SIG-M5 (cell line): ENCODE measurements at regions not wholly inside any gene's neighbourhood (a gene's known extent, or its start where the extent isn't known, plus 50 kb on each side); places are given as distances from the start of the nearest gene placed in this dataset.

Source experiments
- DNase-seq: peaks from one replicate; lab custom pipeline; 2025; lab: John Stamatoyannopoulos, UW

DNA sequence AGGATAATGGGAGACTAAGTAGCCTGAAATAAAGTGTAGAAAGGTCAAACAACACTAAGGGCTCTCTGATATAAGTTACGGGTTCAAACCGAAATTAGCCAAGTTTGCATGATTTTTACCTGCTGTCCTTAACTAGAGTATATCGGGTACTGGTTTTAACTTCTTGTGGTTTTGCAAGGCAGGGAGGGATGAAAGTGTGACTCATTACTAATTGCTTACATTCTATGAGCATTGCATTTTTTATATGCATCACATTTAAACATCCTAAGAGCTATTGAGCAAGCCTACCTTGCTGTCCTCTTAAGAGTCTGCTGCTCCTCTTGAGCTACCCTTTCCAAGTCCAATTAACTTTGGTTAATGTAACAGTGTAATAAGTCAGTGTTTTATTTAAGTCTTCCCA lies 415.4 kb downstream of the SLITRK5 start:
- no peak for DNase-seq

GRCh38 chr13:88097541-88097940 lies 426.4 kb downstream of the SLITRK5 start:
- DNase-seq = no peak

DNA sequence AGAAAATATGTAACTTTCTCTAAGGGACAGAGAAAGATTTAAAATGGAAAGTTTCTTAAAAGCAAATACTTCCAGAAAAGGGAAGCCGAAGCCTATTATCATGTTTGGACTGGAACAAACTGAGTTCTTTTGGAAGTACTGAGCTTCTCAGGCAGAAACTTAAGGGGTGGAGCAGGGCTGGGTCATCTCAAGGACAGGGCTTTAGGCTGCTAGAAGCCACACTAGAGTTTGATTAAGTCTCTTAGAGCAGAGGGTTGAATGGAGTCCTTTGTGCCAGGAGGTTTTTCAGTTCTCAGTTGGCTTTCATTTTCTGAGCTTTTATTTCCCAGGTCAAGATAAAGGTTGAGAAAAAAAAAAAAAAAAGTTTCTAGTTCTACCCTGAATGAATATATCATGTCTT lies 432.7 kb downstream of the SLITRK5 start:
- DNase-seq = no peak

GRCh38 chr13:88104576-88104975 lies 433.4 kb downstream of the SLITRK5 start:
- DNase-seq = no peak

DNA sequence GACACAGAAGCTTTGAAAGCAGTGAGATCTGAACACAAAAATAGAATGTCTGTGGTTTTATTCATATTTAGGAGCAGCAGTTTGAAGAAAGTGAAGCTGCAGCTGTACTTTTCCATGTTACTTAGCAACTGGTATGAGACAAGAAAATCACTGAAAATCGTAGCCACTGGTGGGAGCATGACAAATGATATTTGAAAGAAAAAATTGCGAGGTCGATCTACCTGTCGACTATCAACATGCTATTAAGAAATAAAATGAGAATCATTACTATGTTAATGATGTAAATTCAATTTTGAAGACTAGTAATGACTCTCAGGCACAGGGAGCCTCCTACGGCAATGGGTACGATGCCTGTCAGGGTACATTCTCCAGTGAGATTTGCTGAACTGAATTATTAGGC lies 436.4 kb downstream of the SLITRK5 start:
- DNase-seq = no peak

GRCh38 chr13:88112526-88112925 lies 441.4 kb downstream of the SLITRK5 start:
- peak; percentile 45 for DNase-seq

- no peak for DNase-seq
These were observed 444.8 kb downstream of the SLITRK5 start for GRCh38 chr13:88115976-88116375.

DNA sequence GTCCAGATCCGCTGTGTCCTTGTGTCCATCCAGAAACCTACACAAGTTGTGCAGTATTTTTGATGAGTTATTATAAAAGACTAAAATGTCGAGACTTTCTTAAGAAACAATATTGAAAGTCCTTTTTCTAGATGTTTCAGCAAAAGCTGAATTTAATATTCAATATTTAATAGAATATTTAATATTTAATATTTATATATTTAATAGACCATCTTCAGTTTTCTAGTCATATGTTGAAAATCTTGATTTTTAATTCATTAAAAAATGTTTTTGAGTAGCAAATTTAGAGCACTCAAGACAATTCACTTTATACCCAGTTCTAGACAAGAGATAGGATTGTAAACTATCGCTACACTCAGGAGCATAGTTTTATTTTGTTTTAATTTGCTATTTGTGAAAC lies 447.8 kb downstream of the SLITRK5 start:
- DNase-seq = no peak

- no peak for DNase-seq
These were observed 453.0 kb downstream of the SLITRK5 start for GRCh38 chr13:88124142-88124541.

DNA sequence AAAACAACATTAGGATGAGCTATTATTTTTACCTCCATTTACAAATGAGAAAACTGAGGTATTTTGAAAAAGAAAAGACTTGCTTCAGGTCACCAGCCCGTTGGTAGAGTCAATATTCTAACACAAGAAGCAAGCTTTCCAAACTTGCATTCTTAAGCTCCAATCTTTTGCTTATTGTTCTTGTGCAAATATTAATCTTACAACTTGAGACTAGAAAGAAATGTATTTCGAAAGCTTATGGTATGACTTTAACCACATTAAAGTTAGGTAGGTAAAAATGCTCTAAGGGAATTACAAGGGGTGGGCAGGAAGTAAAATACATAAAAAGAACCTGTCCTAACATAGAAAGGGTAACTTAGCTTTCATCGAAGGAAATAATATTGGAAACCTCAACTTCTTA lies 453.9 kb downstream of the SLITRK5 start:
- DNase-seq = no peak

DNA sequence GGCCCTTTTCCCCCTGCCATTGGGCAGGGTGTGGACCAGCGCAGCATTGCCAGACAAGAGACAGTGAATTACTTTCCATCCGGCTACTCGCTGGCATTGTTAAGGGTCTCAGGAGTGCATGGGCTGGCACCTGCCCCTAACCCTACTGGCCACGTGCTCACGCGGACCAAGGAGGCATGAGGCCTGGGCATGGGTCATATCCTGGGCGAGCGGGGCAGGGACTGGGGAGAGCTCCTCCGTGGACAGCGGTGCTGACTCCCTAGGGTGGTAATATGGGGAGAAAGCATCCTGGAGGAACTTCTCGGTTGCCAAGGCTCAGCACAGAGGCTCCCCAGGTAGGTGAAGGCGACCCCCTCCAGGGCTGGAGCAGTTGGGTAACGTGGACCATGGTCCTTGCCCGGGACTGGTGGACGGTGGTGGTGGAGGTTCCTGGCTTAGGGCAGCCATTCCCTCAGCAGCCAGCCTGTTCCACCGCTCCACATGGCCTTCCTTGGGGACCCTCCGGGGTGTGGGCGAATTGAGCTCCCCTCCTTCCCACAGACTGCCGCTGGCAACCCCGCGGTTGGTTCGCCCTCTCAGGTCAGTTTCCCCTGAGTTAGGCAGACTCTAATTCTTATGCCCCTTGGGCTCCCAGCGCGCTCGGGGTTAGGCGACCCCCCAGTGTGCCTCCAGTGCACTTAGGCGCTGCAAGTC lies 465.1 kb downstream of the SLITRK5 start:
- no peak for DNase-seq

GRCh38 chr13:88142653-88143052 lies 471.5 kb downstream of the SLITRK5 start:
- DNase-seq = no peak

- no peak for DNase-seq
These were observed 473.4 kb downstream of the SLITRK5 start for GRCh38 chr13:88144580-88144979.

GRCh38 chr13:88153353-88153752 lies 482.2 kb downstream of the SLITRK5 start:
- DNase-seq = no peak

GRCh38 chr13:88154001-88154400 lies 482.8 kb downstream of the SLITRK5 start:
- DNase-seq = no peak

DNA sequence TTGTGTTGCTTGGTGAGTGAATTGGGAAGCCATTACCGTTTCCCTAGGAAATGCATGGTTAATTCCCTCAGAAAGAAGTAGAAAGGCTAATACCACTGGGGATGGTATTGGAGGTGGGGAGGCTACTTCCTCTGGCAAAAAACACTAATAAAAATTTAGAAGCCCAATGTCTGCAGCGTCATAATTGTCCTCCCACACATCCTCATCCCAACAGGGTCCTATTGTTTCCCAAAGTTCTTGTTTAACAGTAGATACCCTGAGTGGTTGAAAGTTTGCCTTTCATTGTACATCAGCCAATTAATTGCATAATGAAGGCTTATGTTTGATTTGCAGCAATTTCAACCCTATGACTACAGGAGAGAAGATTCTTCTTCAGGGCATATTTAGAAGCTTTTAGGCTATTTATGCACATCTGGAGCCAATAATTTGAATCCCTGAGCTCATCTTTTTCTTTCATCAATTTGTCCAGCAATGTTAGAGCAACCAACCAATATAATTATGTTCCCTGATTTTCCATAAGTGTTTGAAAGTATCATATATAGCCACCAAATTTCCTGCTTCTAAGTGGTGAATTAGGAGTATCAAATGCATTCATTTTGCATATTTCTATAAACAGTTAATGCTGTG lies 491.0 kb downstream of the SLITRK5 start:
- no peak for DNase-seq

DNA sequence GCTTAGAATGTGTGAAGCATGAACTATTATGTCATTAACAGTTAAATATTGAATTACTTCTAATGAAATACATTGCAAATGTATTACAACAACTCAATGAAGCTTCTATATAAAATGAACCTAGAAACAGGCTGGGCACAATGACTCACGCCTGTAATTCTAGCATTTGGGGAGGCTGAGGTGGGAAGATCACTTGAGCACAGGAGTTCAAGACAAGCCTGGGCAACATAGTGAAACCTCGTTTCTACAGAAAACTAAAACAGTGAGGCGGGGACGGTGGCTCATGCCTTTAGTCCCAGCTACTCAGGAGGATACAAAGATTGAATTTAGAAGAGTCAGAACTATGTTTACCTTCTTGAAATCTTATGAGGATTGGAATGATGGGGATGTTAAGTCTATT lies 505.1 kb downstream of the SLITRK5 start:
- DNase-seq = no peak

- no peak for DNase-seq
These were observed 512.3 kb downstream of the SLITRK5 start for GRCh38 chr13:88183440-88183839.

- no peak for DNase-seq
These were observed 517.8 kb downstream of the SLITRK5 start for GRCh38 chr13:88188986-88189385.

DNA sequence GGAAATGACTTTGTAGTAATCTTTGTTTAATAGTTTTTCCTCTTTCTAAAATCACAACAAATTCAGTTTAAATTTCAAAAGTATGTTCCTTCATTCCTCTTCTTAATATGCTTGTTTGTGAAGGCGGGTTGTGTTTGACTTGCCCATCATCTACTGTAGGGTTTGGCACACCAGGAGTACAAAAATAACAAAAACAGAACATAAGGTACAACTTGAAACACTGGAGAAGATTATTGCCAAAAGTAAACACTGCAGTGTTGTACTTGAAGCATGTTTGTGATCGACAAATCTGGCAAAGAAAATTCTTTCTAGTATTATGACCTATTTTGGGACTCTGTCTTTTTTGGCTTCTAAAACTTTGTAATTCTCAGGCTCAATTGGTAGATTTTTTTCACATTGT lies 518.6 kb downstream of the SLITRK5 start:
- no peak for DNase-seq

DNA sequence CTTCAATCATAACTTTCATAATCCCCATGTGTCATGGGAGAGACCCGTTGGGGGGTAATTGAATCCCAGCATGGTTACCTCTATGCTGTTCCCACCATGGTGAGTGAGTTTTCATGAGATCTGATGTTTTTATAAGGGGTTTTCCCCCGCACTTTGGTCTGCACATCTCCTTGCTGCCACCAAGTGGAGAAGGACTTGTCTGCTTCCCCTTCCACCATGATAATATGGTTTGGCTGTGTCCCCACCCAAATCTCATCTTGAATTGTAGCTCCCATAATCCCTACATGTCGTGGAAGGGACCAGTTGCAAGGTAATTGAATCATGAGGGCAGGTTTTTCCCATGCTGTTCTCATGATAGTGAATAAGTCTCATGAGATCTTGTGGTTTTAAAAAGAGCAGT lies 524.9 kb downstream of the SLITRK5 start:
- DNase-seq = no peak

DNA sequence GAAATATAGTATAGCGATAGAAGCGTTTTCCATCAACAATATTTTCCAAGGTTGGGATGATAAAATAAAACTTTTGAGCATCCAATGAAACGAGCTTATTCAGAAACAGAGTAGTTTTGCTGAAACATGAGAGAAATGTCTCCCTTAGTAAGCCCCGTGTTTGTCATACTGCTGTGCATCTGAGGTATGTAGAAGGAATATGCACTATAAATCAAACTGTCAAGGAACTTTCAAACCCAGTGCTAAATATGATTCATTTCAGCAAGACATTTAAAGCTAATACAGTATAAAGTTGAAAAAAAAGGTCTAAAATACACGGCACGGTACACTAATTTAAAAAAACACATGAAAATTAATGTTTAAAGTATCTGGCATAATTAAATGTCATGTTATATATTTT lies 546.2 kb downstream of the SLITRK5 start:
- no peak for DNase-seq

GRCh38 chr13:88217883-88218282 lies 546.7 kb downstream of the SLITRK5 start:
- DNase-seq = no peak

GRCh38 chr13:88223958-88224357 lies 552.8 kb downstream of the SLITRK5 start:
- no peak for DNase-seq
